ENCODE measurements at regions not wholly inside any gene's neighbourhood (a gene's known extent, or its start where the extent isn't known, plus 50 kb on each side); places are given as distances from the start of the nearest gene placed in this dataset.

- TF ChIP-seq JUND (IDR thresholded peaks at IDR 0.05) (no peak), REST (IDR thresholded peaks at IDR 0.05; ENCODE audit: low read depth) (no peak), FOSL1 (IDR thresholded peaks at IDR 0.05; ENCODE audit: low read depth) (no peak), CBX3 (IDR thresholded peaks at IDR 0.05; ENCODE audit: low read depth) (no peak), MAX (IDR thresholded peaks at IDR 0.05) (no peak)
- Histone ChIP-seq H3K27me3 (ENCODE audit: insufficient read depth, low read length) (no peaks in the 10 kb centered on the region), H3K9me3 (ENCODE audit: control insufficient read depth in 1 of 2, insufficient read depth in 1 of 2, low read depth in 1 of 2, low read length in 2 of 2) (no peaks in the 10 kb centered on the region), H3K4me1 (ENCODE audit: control insufficient read depth in 1 of 2, insufficient read depth in 2 of 2, low read length in 2 of 2) (no peaks in the 10 kb centered on the region), H3K27ac (ENCODE audit: low read depth, low read length) (no peak overlapping the region), H3K9ac (ENCODE audit: low read length) (no peak overlapping the region), H3K36me3 (ENCODE audit: control insufficient read depth in 1 of 2, insufficient read depth in 2 of 2, low read length in 2 of 2) (no peaks in the 10 kb centered on the region), H3K79me2 (ENCODE audit: insufficient read depth, low read length) (no peaks in the 10 kb centered on the region), H3K4me2 (ENCODE audit: low read length) (no peak overlapping the region), H3K4me3 (replicated peaks in 1 of 2; ENCODE audit: low read depth in 1 of 2, low read length in 2 of 2) (no peak overlapping the region), H3K9me2 (ENCODE audit: insufficient read depth) (no peaks in the 10 kb centered on the region), H2AFZ (ENCODE audit: low read depth, low read length, poor library complexity, severe bottlenecking) (no peak overlapping the region), H4K20me1 (ENCODE audit: insufficient read depth) (no peaks in the 10 kb centered on the region)
- BruUV-seq (replicated peaks), result no TSS peak
- DNase-seq (ENCODE audit: low read depth, low spot score), result no peak
- CTCF ChIA-PET, result no interaction called here
- no peak for ATAC-seq
- intact Hi-C loops (cut with micrococcal nuclease), result no loop called here
- POLR2A ChIA-PET, result no interaction called here
- RAD21 ChIA-PET (ENCODE audit: low non-redundant PET in 1 of 2, low total read pairs in 2 of 2, uncharacterized antibody in 2 of 2, unreplicated experiment in 2 of 2), result no interaction called here
These were observed 848.8 kb upstream of the ACO1 start for GRCh38 chr9:31535651-31536050.

- H2AFZ ChIP-seq (ENCODE audit: low read depth, low read length, poor library complexity, severe bottlenecking), result no peak overlapping the region
- CTCF ChIA-PET, result no interaction called here
- RAD21 ChIA-PET (ENCODE audit: low non-redundant PET in 1 of 2, low total read pairs in 2 of 2, uncharacterized antibody in 2 of 2, unreplicated experiment in 2 of 2), result no interaction called here
- intact Hi-C loops (cut with micrococcal nuclease), result no loop called here
- no peak overlapping the region for H3K9ac ChIP-seq (ENCODE audit: low read length)
- H3K36me3 ChIP-seq (ENCODE audit: control insufficient read depth in 1 of 2, insufficient read depth in 2 of 2, low read length in 2 of 2), result no peaks in the 10 kb centered on the region
- H3K4me1 ChIP-seq (ENCODE audit: control insufficient read depth in 1 of 2, insufficient read depth in 2 of 2, low read length in 2 of 2), result no peaks in the 10 kb centered on the region
- H3K9me3 ChIP-seq (ENCODE audit: control insufficient read depth in 1 of 2, insufficient read depth in 1 of 2, low read depth in 1 of 2, low read length in 2 of 2), result no peaks in the 10 kb centered on the region
- ATAC-seq (no peak), DNase-seq (ENCODE audit: low read depth, low spot score) (no peak)
- no peaks in the 10 kb centered on the region for H3K79me2 ChIP-seq (ENCODE audit: insufficient read depth, low read length)
- no TSS peak for BruUV-seq (replicated peaks)
- H3K4me3 ChIP-seq (replicated peaks in 1 of 2; ENCODE audit: low read depth in 1 of 2, low read length in 2 of 2), result no peak overlapping the region
- H3K4me2 ChIP-seq (ENCODE audit: low read length), result no peak overlapping the region
- POLR2A ChIA-PET, result no interaction called here
- no peak for TF ChIP-seq ATF3 (IDR thresholded peaks at IDR 0.05)
- no peak for TF ChIP-seq CBX3 (IDR thresholded peaks at IDR 0.05; ENCODE audit: low read depth)
- TF ChIP-seq TCF7L2 (IDR thresholded peaks at IDR 0.05; ENCODE audit: borderline replicate concordance, extremely low read depth, insufficient read depth, insufficient read length), result no peak
- TF ChIP-seq FOSL1 (IDR thresholded peaks at IDR 0.05; ENCODE audit: low read depth), result no peak
- TF ChIP-seq ZNF274 (IDR thresholded peaks at IDR 0.05; ENCODE audit: low read depth, low read length), result no peak
- TF ChIP-seq CTCF (IDR thresholded peaks at IDR 0.05 in 2 of 3, conservative IDR thresholded peaks at IDR 0.05 in 1 of 3; ENCODE audit: borderline replicate concordance in 1 of 3, insufficient read depth in 1 of 3, low read depth in 2 of 3, low read length in 2 of 3), result no peak
- TF ChIP-seq ZFX (IDR thresholded peaks at IDR 0.05), result no peak
- no peak for TF ChIP-seq ELF1 (IDR thresholded peaks at IDR 0.05; ENCODE audit: borderline replicate concordance, low read depth)
- no peak for TF ChIP-seq RAD21 (IDR thresholded peaks at IDR 0.05; ENCODE audit: low read depth)
- TF ChIP-seq EZH2 (IDR thresholded peaks at IDR 0.05), result no peak
- no peaks in the 10 kb centered on the region for H4K20me1 ChIP-seq (ENCODE audit: insufficient read depth)
- H3K9me2 ChIP-seq (ENCODE audit: insufficient read depth), result no peaks in the 10 kb centered on the region
- H3K27ac ChIP-seq (ENCODE audit: low read depth, low read length), result no peak overlapping the region
- no peaks in the 10 kb centered on the region for H3K27me3 ChIP-seq (ENCODE audit: insufficient read depth, low read length)
These were observed 848.0 kb upstream of the ACO1 start for GRCh38 chr9:31536471-31536870.
